ENCODE measurements at regions not wholly inside any gene's neighbourhood (a gene's known extent, or its start where the extent isn't known, plus 50 kb on each side); places are given as distances from the start of the nearest gene placed in this dataset.

- no peaks in the 10 kb centered on the region for H3K9me3 ChIP-seq
- no peak for ATAC-seq
- peak; percentile 10 for TF ChIP-seq CTCF (IDR thresholded peaks at IDR 0.05)
- H3K4me1 ChIP-seq = no peaks in the 10 kb centered on the region
- no peak for DNase-seq
- intact Hi-C loops (cut with DNase I) = no loop called here
- H3K36me3 ChIP-seq = no peaks in the 10 kb centered on the region
- no peak overlapping the region for H3K27ac ChIP-seq
- no peaks in the 10 kb centered on the region for H3K27me3 ChIP-seq (ENCODE audit: low read depth)
- H3K4me3 ChIP-seq = no peak overlapping the region
Measured at GRCh38 chr10:63003816-63004453, 129.2 kb upstream of the NRBF2 start.

- Histone ChIP-seq H3K27me3 (ENCODE audit: low read depth) (peaks cover 8% of the 10 kb centered on the region), H3K36me3 (no peaks in the 10 kb centered on the region), H3K4me3 (no peak overlapping the region), H3K9me3 (no peaks in the 10 kb centered on the region), H3K27ac (no peak overlapping the region), H3K4me1 (no peaks in the 10 kb centered on the region)
- DNase-seq (no peak), ATAC-seq (no peak)
- intact Hi-C loops (cut with DNase I) = no loop called here
- no peak for TF ChIP-seq CTCF (IDR thresholded peaks at IDR 0.05)
Measured at GRCh38 chr10:62996925-62997324, 136.2 kb upstream of the NRBF2 start.

- Histone ChIP-seq H3K27ac (no peak overlapping the region), H3K36me3 (no peaks in the 10 kb centered on the region), H3K9me3 (no peaks in the 10 kb centered on the region), H3K4me1 (no peaks in the 10 kb centered on the region), H3K4me3 (no peak overlapping the region), H3K27me3 (ENCODE audit: low read depth) (peaks cover 8% of the 10 kb centered on the region)
- ATAC-seq (no peak), DNase-seq (no peak)
- intact Hi-C loops (cut with DNase I) = no loop called here
- no peak for TF ChIP-seq CTCF (IDR thresholded peaks at IDR 0.05)
Measured at GRCh38 chr10:62996516-62996915, 136.6 kb upstream of the NRBF2 start.

GRCh38 chr10:62993121-62993520 is 140.0 kb upstream of the NRBF2 start:
- Histone ChIP-seq H3K27me3 (ENCODE audit: low read depth) (peaks cover 6% of the 10 kb centered on the region), H3K9me3 (no peaks in the 10 kb centered on the region), H3K4me1 (no peaks in the 10 kb centered on the region), H3K36me3 (no peaks in the 10 kb centered on the region), H3K4me3 (no peak overlapping the region), H3K27ac (no peak overlapping the region)
- TF ChIP-seq CTCF (IDR thresholded peaks at IDR 0.05) = no peak
- no peak for ATAC-seq
- DNase-seq = no peak
- intact Hi-C loops (cut with DNase I) = no loop called here

GRCh38 chr10:62992145-62992721 is 140.9 kb upstream of the NRBF2 start:
- Histone ChIP-seq H3K36me3 (no peaks in the 10 kb centered on the region), H3K27me3 (ENCODE audit: low read depth) (peaks cover 5% of the 10 kb centered on the region), H3K27ac (no peak overlapping the region), H3K9me3 (no peaks in the 10 kb centered on the region), H3K4me1 (no peaks in the 10 kb centered on the region), H3K4me3 (no peak overlapping the region)
- TF ChIP-seq CTCF (IDR thresholded peaks at IDR 0.05) = no peak
- peak in 1 of 2 donors; percentile 18 for ATAC-seq
- intact Hi-C loops (cut with DNase I) = no loop called here
- no peak for DNase-seq

All from lower lobe of right lung (tissue), 2 donors.